Prostate gland (tissue), 2 donors: ENCODE measurements at regions not wholly inside any gene's neighbourhood (a gene's known extent, or its start where the extent isn't known, plus 50 kb on each side); places are given as distances from the start of the nearest gene placed in this dataset.

Experiments
- DNase-seq: peaks from one replicate; pipeline ENCODE4 v3.0.0-alpha.2; 2019; ENCODE audit warnings: low spot score
- H3K27ac ChIP-seq, 2 donors: fragments of 200-600 bp; sonication (generic); 2 replicates each; pipeline ENCODE4 v1.5.1; 2017 to 2019
- H3K27me3 ChIP-seq: fragments of 200-600 bp; sonication (generic); replicated peaks from 2 replicates; pipeline ENCODE4 v1.5.1; 2019; ENCODE audit not compliant: insufficient read depth
- H3K36me3 ChIP-seq, 2 donors: fragments of 200-600 bp; sonication (generic); 1 replicate in 1 of 2; 2 replicates in 1 of 2; pipeline versions ENCODE4 v1.5.1 to v1.8.1; 2017 to 2019
- H3K4me1 ChIP-seq: fragments of 200-600 bp; sonication (generic); replicated peaks from 2 replicates; pipeline ENCODE4 v1.5.1; 2019
- H3K4me3 ChIP-seq, 2 donors: fragments of 200-600 bp; sonication (generic); 2 replicates each; pipeline ENCODE4 v1.5.1; 2017 to 2019
- H3K9me3 ChIP-seq: fragments of 200-600 bp; sonication (generic); 2 replicates; pipeline ENCODE4 v1.5.1; 2017
- POLR2A ChIP-seq: fragments of 450-650 bp; IDR thresholded peaks from one replicate; pipeline ENCODE4 v1.6.1; 2016; ENCODE audit warnings: antibody characterized with exemption, mild to moderate bottlenecking
- POLR2AphosphoS5 ChIP-seq: sonication (generic); formaldehyde crosslinking; IDR thresholded peaks from one replicate; pipeline ENCODE4 v1.6.1; 2017; ENCODE audit warnings: antibody characterized with exemption
- WGBS: methylation state at CpG from one replicate; pipeline ENCODE4 v1.1.5; 2018; 5-methylcytosine and 5-hydroxymethylcytosine counted together
- intact Hi-C: fragments of 100-400 bp; cut with DNase I; formaldehyde crosslinking; loops from one replicate; pipeline ENCODE4 v1.14.2; 2022
- TF ChIP-seq, protein P1 (sequence below), 4 experiments: fragments of 200-600 bp in 2 of 4; fragments of 450-650 bp in 2 of 4; sonication (generic) in 2 of 4; IDR thresholded peaks; 1 replicate in 3 of 4; 2 replicates in 1 of 4; pipeline ENCODE4 v1.5.1; 2016 to 2019; ENCODE audit warnings: antibody characterized with exemption in 4 of 4, mild to moderate bottlenecking in 2 of 4, moderate library complexity in 2 of 4

DNA sequence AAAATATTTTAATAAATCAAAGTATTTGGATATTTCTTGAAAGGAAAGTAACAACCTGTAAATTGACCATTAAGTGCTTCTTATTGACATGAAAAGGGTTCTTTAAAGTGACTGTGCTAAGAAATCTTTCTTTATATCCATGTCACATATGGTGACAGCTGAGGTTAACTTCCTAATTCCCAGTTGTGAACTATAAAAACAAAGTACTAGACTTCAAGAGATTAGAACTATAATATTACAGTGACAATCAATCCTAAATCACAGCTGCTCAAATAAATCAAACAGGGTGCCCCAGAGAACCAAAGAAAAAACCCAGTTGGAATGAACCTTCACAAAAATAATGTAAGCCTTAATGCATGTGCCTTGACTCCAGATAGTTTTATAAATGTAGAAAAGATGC, 332.6 kb upstream of the PDE4D start:
- no peak overlapping the region for H3K4me3 ChIP-seq
- H3K9me3 ChIP-seq: no peaks in the 10 kb centered on the region
- no peak for DNase-seq
- intact Hi-C loops: no loop called here
- no peaks in the 10 kb centered on the region for H3K27me3 ChIP-seq
- no peak overlapping the region for H3K27ac ChIP-seq
- H3K36me3 ChIP-seq: no peaks in the 10 kb centered on the region
- no peaks in the 10 kb centered on the region for H3K4me1 ChIP-seq
- TF ChIP-seq POLR2AphosphoS5: no peak
- TF ChIP-seq, protein P1, sequence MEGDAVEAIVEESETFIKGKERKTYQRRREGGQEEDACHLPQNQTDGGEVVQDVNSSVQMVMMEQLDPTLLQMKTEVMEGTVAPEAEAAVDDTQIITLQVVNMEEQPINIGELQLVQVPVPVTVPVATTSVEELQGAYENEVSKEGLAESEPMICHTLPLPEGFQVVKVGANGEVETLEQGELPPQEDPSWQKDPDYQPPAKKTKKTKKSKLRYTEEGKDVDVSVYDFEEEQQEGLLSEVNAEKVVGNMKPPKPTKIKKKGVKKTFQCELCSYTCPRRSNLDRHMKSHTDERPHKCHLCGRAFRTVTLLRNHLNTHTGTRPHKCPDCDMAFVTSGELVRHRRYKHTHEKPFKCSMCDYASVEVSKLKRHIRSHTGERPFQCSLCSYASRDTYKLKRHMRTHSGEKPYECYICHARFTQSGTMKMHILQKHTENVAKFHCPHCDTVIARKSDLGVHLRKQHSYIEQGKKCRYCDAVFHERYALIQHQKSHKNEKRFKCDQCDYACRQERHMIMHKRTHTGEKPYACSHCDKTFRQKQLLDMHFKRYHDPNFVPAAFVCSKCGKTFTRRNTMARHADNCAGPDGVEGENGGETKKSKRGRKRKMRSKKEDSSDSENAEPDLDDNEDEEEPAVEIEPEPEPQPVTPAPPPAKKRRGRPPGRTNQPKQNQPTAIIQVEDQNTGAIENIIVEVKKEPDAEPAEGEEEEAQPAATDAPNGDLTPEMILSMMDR (IDR thresholded peaks at IDR 0.05): no peak

DNA sequence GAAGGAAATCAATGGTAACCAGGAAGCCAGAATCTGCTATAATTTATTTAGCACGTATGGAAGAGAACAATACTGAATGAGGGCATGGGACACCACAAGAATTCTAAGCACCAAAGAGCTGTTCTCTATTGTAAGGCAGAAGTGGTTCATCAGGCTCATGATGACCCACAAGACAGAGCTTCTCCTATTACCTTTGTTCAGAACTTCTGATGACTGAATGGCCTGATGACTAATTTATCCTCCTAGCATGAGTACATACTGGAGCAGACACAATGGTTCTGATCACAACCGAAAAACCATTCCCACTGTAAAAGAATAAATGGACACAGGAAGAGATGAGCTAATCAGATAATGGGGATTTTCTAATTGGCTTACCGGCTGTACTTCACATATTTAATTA, 329.8 kb upstream of the PDE4D start:
- H3K4me3 ChIP-seq: no peak overlapping the region
- H3K36me3 ChIP-seq: no peaks in the 10 kb centered on the region
- no peak for DNase-seq
- 74% methylated on average over 3 of the region's 3 CpGs for whole genome bisulfite sequencing
- H3K27ac ChIP-seq: no peak overlapping the region
- intact Hi-C loops: no loop called here
- H3K9me3 ChIP-seq: no peaks in the 10 kb centered on the region
- no peaks in the 10 kb centered on the region for H3K27me3 ChIP-seq
- TF ChIP-seq POLR2AphosphoS5 (no peak), POLR2A (no peak)
- TF ChIP-seq, protein P1 (IDR thresholded peaks at IDR 0.05): no peak
- H3K4me1 ChIP-seq: no peaks in the 10 kb centered on the region

DNA sequence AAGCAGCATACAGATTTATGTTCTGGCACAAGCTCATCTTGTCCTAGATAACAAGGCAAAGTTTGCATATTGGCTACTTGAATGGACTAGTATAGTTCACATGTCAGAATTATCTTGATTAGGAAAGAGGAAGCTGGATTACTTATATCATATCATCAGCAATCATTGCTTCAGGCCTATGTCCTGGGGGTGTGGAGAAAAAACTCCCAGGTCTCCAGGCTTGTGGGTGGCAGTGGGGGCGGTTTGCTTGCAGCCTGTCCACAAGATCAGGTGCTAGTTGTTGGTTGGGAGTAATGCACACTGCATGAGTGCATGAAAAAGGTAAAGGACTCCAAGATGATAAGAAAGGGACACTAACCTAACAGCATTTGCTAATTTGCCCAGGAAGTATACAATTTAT, 326.4 kb upstream of the PDE4D start:
- H3K9me3 ChIP-seq: no peaks in the 10 kb centered on the region
- DNase-seq: no peak
- H3K27ac ChIP-seq: no peak overlapping the region
- no peak overlapping the region for H3K4me3 ChIP-seq
- TF ChIP-seq, protein P1 (IDR thresholded peaks at IDR 0.05): no peak
- TF ChIP-seq POLR2A: no peak
- no peak for TF ChIP-seq POLR2AphosphoS5
- H3K36me3 ChIP-seq: no peaks in the 10 kb centered on the region
- WGBS: 94% methylated on average over 1 of the region's 1 CpG
- intact Hi-C loops: no loop called here
- H3K27me3 ChIP-seq: no peaks in the 10 kb centered on the region
- H3K4me1 ChIP-seq: no peaks in the 10 kb centered on the region

GRCh38 chr5:60210810-60211209, 317.3 kb upstream of the PDE4D start:
- WGBS: 79% methylated on average over 17 of the region's 17 CpGs
- no peak for DNase-seq
- no peaks in the 10 kb centered on the region for H3K4me1 ChIP-seq
- H3K36me3 ChIP-seq: no peaks in the 10 kb centered on the region
- H3K9me3 ChIP-seq: no peaks in the 10 kb centered on the region
- no peak for TF ChIP-seq POLR2AphosphoS5
- TF ChIP-seq, protein P1 (IDR thresholded peaks at IDR 0.05): no peak
- TF ChIP-seq POLR2A: no peak
- no peak overlapping the region for H3K27ac ChIP-seq
- no peak overlapping the region for H3K4me3 ChIP-seq
- intact Hi-C loops: no loop called here
- H3K27me3 ChIP-seq: no peaks in the 10 kb centered on the region

DNA sequence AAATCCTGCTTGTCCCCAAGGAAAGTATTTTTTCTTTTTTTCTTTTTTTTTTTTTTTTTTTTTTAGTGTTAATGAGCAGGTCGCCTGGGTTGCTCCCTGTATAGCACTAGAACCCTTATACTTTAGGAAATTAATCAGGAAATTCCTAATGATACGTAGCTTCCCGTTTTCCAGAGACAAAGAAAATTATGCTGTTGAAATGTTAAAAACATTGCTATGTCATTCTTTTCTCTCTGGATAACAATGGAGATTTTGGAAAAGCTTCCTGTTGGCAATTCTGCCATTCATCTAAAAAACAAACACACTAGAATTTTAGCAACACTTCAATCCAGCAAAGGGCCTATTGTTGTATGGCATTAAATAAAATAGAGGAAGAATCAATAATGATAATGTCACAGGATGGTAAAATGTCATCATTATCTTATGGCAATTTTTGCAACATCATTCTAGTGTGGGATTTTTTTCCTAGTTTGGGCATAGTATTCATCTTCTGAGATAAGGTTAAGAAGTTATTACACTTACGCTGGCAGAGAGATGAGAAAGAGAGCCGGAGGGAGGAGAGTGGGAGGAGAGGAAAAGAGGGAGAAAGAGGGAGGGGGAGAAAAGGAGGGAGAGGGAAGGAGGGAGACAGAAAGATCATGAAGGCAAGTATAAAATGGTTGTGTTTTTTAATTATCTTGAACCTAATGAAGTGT, 315.8 kb upstream of the PDE4D start:
- Histone ChIP-seq H3K9me3 (no peaks in the 10 kb centered on the region), H3K27me3 (no peaks in the 10 kb centered on the region), H3K36me3 (no peaks in the 10 kb centered on the region), H3K4me1 (no peaks in the 10 kb centered on the region), H3K27ac (no peak overlapping the region), H3K4me3 (no peak overlapping the region)
- TF ChIP-seq, protein P1 (IDR thresholded peaks at IDR 0.05): no peak
- TF ChIP-seq POLR2AphosphoS5: no peak
- no peak for DNase-seq
- 63% methylated on average over 5 of the region's 5 CpGs for WGBS
- intact Hi-C loops: no loop called here
